H1 (cell line): ENCODE measurements at regions not wholly inside any gene's neighbourhood (a gene's known extent, or its start where the extent isn't known, plus 50 kb on each side); places are given as distances from the start of the nearest gene placed in this dataset.

Source experiments
- CTCF ChIA-PET: fragments of 300-600 bp; sonication (Branson Sonifier 250); formaldehyde crosslinking; loops from one replicate; lab custom pipeline; 2021; ENCODE audit not compliant: partially characterized antibody; lab: Charles Lee
- POLR2A ChIA-PET: fragments of 300-600 bp; sonication (Branson Sonifier 250); formaldehyde crosslinking; loops from one replicate; lab custom pipeline; 2021; ENCODE audit warnings: inconsistent platforms; ENCODE audit not compliant: partially characterized antibody; lab: Charles Lee
- DNase-seq, 2 experiments: peaks; one replicate each; pipeline versions ENCODE4 v3.0.0 to v3.0.0-alpha.2; 2010 to 2022; ENCODE audit warnings: low spot score in 2 of 2, low read depth in 1 of 2, mixed read lengths in 1 of 2
- FAIRE-seq: peaks from 2 replicates; lab custom pipeline; 2011; peaks lifted over from hg19 to GRCh38; lab: Jason Lieb, UNC
- H2AFZ ChIP-seq: 2 replicates; pipeline ENCODE4 v1.8.1; 2012; ENCODE audit warnings: low read length, inconsistent platforms
- H2AK5ac ChIP-seq: 2 replicates; pipeline ENCODE4 v1.6.1; 2013; ENCODE audit warnings: low read depth, low read length
- H2BK120ac ChIP-seq: replicated peaks from 2 replicates; pipeline ENCODE3; 2013; ENCODE audit warnings: low read depth, low read length, inconsistent platforms
- H2BK12ac ChIP-seq: 2 replicates; pipeline ENCODE4 v1.6.1; 2013; ENCODE audit warnings: low read depth, low read length
- H2BK15ac ChIP-seq: 2 replicates; pipeline ENCODE4 v1.6.1; 2013; ENCODE audit warnings: low read length
- H2BK20ac ChIP-seq: 2 replicates; pipeline ENCODE4 v1.6.1; 2013; ENCODE audit warnings: low read length
- H2BK5ac ChIP-seq: 2 replicates; pipeline ENCODE4 v1.6.1; 2013; ENCODE audit warnings: low read depth, low read length
- H3K14ac ChIP-seq: 2 replicates; pipeline ENCODE4 v1.6.1; 2013; ENCODE audit warnings: inconsistent platforms; ENCODE audit not compliant: insufficient read length
- H3K18ac ChIP-seq: 2 replicates; pipeline ENCODE4 v1.6.1; 2013; ENCODE audit warnings: low read length; ENCODE audit errors: extremely low read depth
- H3K23ac ChIP-seq: 2 replicates; pipeline ENCODE4 v1.6.1; 2013; ENCODE audit warnings: inconsistent platforms; ENCODE audit not compliant: insufficient read length
- H3K23me2 ChIP-seq: 2 replicates; pipeline ENCODE4 v1.6.1; 2013; ENCODE audit warnings: low read depth, low read length
- H3K27ac ChIP-seq: 2 replicates; pipeline ENCODE4 v1.6.1; 2011; ENCODE audit warnings: low read depth, low read length, inconsistent platforms
- H3K27me3 ChIP-seq, 4 experiments: replicated peaks in 1 of 4; 1 replicate in 1 of 4; 2 replicates in 3 of 4; pipeline versions ENCODE4 v1.6.1 to v1.8.1; 2011 to 2013; ENCODE audit warnings: low read length in 3 of 4, mild to moderate bottlenecking in 3 of 4, inconsistent platforms in 2 of 4, mixed read lengths in 2 of 4, moderate library complexity in 1 of 4; ENCODE audit not compliant: control insufficient read depth in 3 of 4, insufficient read depth in 3 of 4; ENCODE audit errors: extremely low read depth in 1 of 4
- H3K36me3 ChIP-seq, 4 experiments: 2 replicates each; pipeline versions ENCODE4 v1.6.1 to v1.8.1; 2011 to 2013; ENCODE audit warnings: mild to moderate bottlenecking in 4 of 4, low read length in 3 of 4, moderate library complexity in 2 of 4, control low read depth in 1 of 4, inconsistent platforms in 1 of 4; ENCODE audit not compliant: insufficient read depth in 4 of 4, control insufficient read depth in 2 of 4
- H3K4ac ChIP-seq: replicated peaks from 2 replicates; pipeline ENCODE3; 2013; ENCODE audit warnings: low read length, low read depth, mixed read lengths, inconsistent platforms; ENCODE audit not compliant: insufficient read length
- H3K4me1 ChIP-seq, 4 experiments: replicated peaks in 1 of 4; 1 replicate in 1 of 4; 2 replicates in 3 of 4; pipeline versions ENCODE4 v1.6.1 to v1.8.1; 2011 to 2013; ENCODE audit warnings: low read length in 3 of 4, inconsistent platforms in 2 of 4, mixed read lengths in 1 of 4; ENCODE audit not compliant: insufficient read depth in 4 of 4, control insufficient read depth in 3 of 4
- H3K4me2 ChIP-seq, 2 experiments: 2 replicates each; pipeline versions ENCODE4 v1.6.1 to v1.8.1; 2011 to 2013; ENCODE audit warnings: low read depth in 2 of 2, low read length in 2 of 2, control low read depth in 1 of 2, inconsistent platforms in 1 of 2, mild to moderate bottlenecking in 1 of 2; ENCODE audit not compliant: insufficient read depth in 1 of 2
- H3K4me3 ChIP-seq, 4 experiments: fragments of 200-600, 300-600 bp in 1 of 4; sonication (generic), shearing (Covaris generic), sonication (Bioruptor Twin) in 1 of 4; 2 replicates each; pipeline versions ENCODE4 v1.5.1 to v1.8.1; 2011 to 2016; ENCODE audit warnings: low read length in 4 of 4, low read depth in 3 of 4, control low read depth in 2 of 4, inconsistent platforms in 2 of 4, mild to moderate bottlenecking in 2 of 4, mixed read lengths in 1 of 4, moderate library complexity in 1 of 4; ENCODE audit not compliant: insufficient read depth in 2 of 4; ENCODE audit errors: extremely low read depth in 1 of 4
- H3K56ac ChIP-seq: replicated peaks from 2 replicates; pipeline ENCODE3; 2013; ENCODE audit warnings: low read depth, mild to moderate bottlenecking, mixed read lengths, low read length, inconsistent platforms; ENCODE audit not compliant: insufficient read length
- H3K79me1 ChIP-seq: 2 replicates; pipeline ENCODE4 v1.6.1; 2013; ENCODE audit warnings: low read depth, low read length, control low read depth
- H3K79me2 ChIP-seq, 2 experiments: 2 replicates each; pipeline versions ENCODE4 v1.6.1 to v1.8.1; 2012 to 2013; ENCODE audit warnings: low read length in 2 of 2, mild to moderate bottlenecking in 2 of 2, inconsistent platforms in 1 of 2; ENCODE audit not compliant: insufficient read depth in 2 of 2, control insufficient read depth in 1 of 2
- H3K9ac ChIP-seq, 4 experiments: replicated peaks in 1 of 4; 1 replicate in 1 of 4; 2 replicates in 3 of 4; pipeline versions ENCODE4 v1.6.1 to v1.8.1; 2011 to 2013; ENCODE audit warnings: low read depth in 3 of 4, low read length in 3 of 4, control low read depth in 2 of 4, mild to moderate bottlenecking in 2 of 4, moderate library complexity in 2 of 4, inconsistent platforms in 1 of 4; ENCODE audit errors: extremely low read depth in 1 of 4
- H3K9me3 ChIP-seq, 2 experiments: 2 replicates each; pipeline versions ENCODE4 v1.6.1 to v1.8.1; 2012 to 2013; ENCODE audit warnings: mild to moderate bottlenecking in 2 of 2, moderate library complexity in 2 of 2, control low read depth in 1 of 2, inconsistent platforms in 1 of 2, low read depth in 1 of 2, low read length in 1 of 2, mixed read lengths in 1 of 2; ENCODE audit not compliant: insufficient read depth in 2 of 2
- H4K20me1 ChIP-seq, 2 experiments: replicated peaks in 1 of 2; 2 replicates each; pipeline versions ENCODE3 to v1.8.1; 2011 to 2013; ENCODE audit warnings: inconsistent platforms in 2 of 2, low read length in 2 of 2, mild to moderate bottlenecking in 1 of 2; ENCODE audit not compliant: insufficient read depth in 2 of 2, control insufficient read depth in 1 of 2
- H4K5ac ChIP-seq: 2 replicates; pipeline ENCODE4 v1.6.1; 2013; ENCODE audit warnings: low read length, low read depth, mixed read lengths, inconsistent platforms; ENCODE audit not compliant: insufficient read length
- H4K8ac ChIP-seq: 2 replicates; pipeline ENCODE4 v1.8.0; 2013; ENCODE audit warnings: mild to moderate bottlenecking, moderate library complexity, low read length, inconsistent platforms; ENCODE audit not compliant: insufficient read depth; ENCODE audit errors: extremely low read depth
- H4K91ac ChIP-seq: replicated peaks from 2 replicates; pipeline ENCODE3; 2013; ENCODE audit warnings: low read length, mixed read lengths, inconsistent platforms; ENCODE audit not compliant: insufficient read length
- CHD2 ChIP-seq: IDR thresholded peaks from 2 replicates; pipeline ENCODE4 v1.6.1; 2012; ENCODE audit warnings: low read length, improper control_type of control experiment
- EGR1 ChIP-seq: IDR thresholded peaks from 2 replicates; pipeline ENCODE4 v1.6.1; 2011; ENCODE audit warnings: low read depth, low read length, borderline replicate concordance
- NRF1 ChIP-seq: IDR thresholded peaks from 2 replicates; pipeline ENCODE4 v1.6.1; 2011; ENCODE audit warnings: mild to moderate bottlenecking, low read depth, low read length, improper control_type of control experiment
- POU5F1 ChIP-seq: IDR thresholded peaks from 2 replicates; pipeline ENCODE4 v1.6.1; 2011; ENCODE audit warnings: low read depth, mild to moderate bottlenecking, low read length, moderate library complexity
- RBBP5 ChIP-seq: IDR thresholded peaks from 2 replicates; pipeline ENCODE4 v1.7.1; 2012; ENCODE audit warnings: low read depth, mild to moderate bottlenecking, inconsistent platforms, low read length, moderate library complexity, borderline replicate concordance
- SIN3A ChIP-seq, 2 experiments: IDR thresholded peaks in 1 of 2; conservative IDR thresholded peaks in 1 of 2; 2 replicates each; pipeline ENCODE4 v1.6.1; 2011 to 2012; ENCODE audit warnings: low read length in 2 of 2, improper control_type of control experiment in 1 of 2, low read depth in 1 of 2, mild to moderate bottlenecking in 1 of 2
- SIRT6 ChIP-seq: IDR thresholded peaks from one replicate; pipeline ENCODE4 v1.7.1; 2012; ENCODE audit warnings: low read length, inconsistent platforms
- SIX5 ChIP-seq: IDR thresholded peaks from 2 replicates; pipeline ENCODE4 v1.6.1; 2011; ENCODE audit warnings: mild to moderate bottlenecking, low read depth, low read length
- TEAD4 ChIP-seq: IDR thresholded peaks from 2 replicates; pipeline ENCODE4 v1.6.1; 2012; ENCODE audit warnings: low read depth, low read length, inconsistent platforms, mixed read lengths
- YY1 ChIP-seq: IDR thresholded peaks from 2 replicates; pipeline ENCODE4 v1.6.1; 2011; ENCODE audit warnings: low read depth, mild to moderate bottlenecking, low read length
- ZNF274 ChIP-seq: IDR thresholded peaks from 2 replicates; pipeline ENCODE4 v1.7.0; 2012; ENCODE audit warnings: low read length, borderline replicate concordance; ENCODE audit errors: extremely low read depth
- WGBS, 2 experiments: shearing (Covaris generic) in 1 of 2; methylation state at CpG; one replicate each; pipeline versions ENCODE4 v1.1.6 to v1.1.7; 2013 to 2015; ENCODE audit warnings: low lambda C conversion rate in 2 of 2, mixed read lengths in 2 of 2, inconsistent platforms in 1 of 2, low coverage in 1 of 2, missing lambda C conversion rate in 1 of 2; ENCODE audit not compliant: insufficient replicate concordance in 2 of 2, insufficient coverage in 1 of 2, insufficient read length in 1 of 2; ENCODE audit errors: extremely low coverage in 1 of 2, missing lambda C conversion rate in 1 of 2; 5-methylcytosine and 5-hydroxymethylcytosine counted together

DNA sequence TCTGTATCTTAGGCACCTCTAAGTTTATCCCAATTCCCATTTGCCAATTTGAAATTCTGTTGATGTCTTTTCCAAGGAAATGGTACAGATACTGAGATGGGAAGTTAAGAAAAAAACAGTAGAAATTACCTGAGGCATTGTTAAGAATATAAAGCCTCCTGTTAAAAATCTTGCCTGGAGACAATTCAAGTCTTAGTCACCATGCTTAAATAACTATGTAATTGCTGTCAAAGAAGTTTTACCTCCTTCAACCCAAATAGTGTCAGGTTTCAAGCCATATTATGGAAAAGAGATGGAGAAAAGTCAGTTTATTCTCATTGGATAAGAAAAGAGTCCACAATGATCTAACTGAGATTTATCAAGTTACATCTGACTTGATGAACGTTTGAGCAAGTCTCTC lies 974.7 kb downstream of the GALC start:
- no peak for TF ChIP-seq CHD2
- TF ChIP-seq EGR1 = no peak
- no peak for TF ChIP-seq SIX5
- TF ChIP-seq POU5F1 = no peak
- TF ChIP-seq NRF1 = no peak
- TF ChIP-seq YY1 = no peak
- TF ChIP-seq SIN3A (conservative IDR thresholded peaks at IDR 0.05 in 1 of 2, IDR thresholded peaks at IDR 0.05 in 1 of 2; ENCODE audit: low read depth in 1 of 2, low read length in 2 of 2) = no peak
- TF ChIP-seq ZNF274 = no peak
- TF ChIP-seq TEAD4 = no peak
- TF ChIP-seq RBBP5 = no peak
- TF ChIP-seq SIRT6 = no peak
- Histone ChIP-seq H4K91ac (no peak overlapping the region), H2BK120ac (no peak overlapping the region), H2AFZ (no peak overlapping the region), H3K4ac (no peak overlapping the region), H3K9me3 (no peaks in the 10 kb centered on the region), H3K36me3 (no peaks in the 10 kb centered on the region), H4K20me1 (no peaks in the 10 kb centered on the region), H4K8ac (no peak overlapping the region), H3K4me1 (no peaks in the 10 kb centered on the region), H3K23me2 (no peaks in the 10 kb centered on the region), H3K14ac (no peak overlapping the region), H3K27me3 (0 out of 7 replicates have a peak, but pooled peaks cover 0 to 2% (median 0%) of the 10 kb centered on the region in 4 experiments), H2BK15ac (no peak overlapping the region), H3K9ac (no peak overlapping the region), H2BK5ac (no peak overlapping the region), H3K27ac (no peak overlapping the region), H2AK5ac (no peak overlapping the region), H3K79me2 (no peaks in the 10 kb centered on the region), H2BK12ac (no peak overlapping the region), H2BK20ac (no peak overlapping the region), H4K5ac (no peak overlapping the region), H3K79me1 (no peaks in the 10 kb centered on the region), H3K4me2 (no peak overlapping the region), H3K4me3 (no peak overlapping the region), H3K23ac (no peak overlapping the region), H3K18ac (no peak overlapping the region), H3K56ac (no peak overlapping the region)
- POLR2A ChIA-PET = no interaction called here
- CTCF ChIA-PET = no interaction called here
- 85% methylated on average over 1 of the region's 1 CpG; no CpG with 5 or more reads in 1 of the 2 experiments for WGBS, 2 experiments
- FAIRE-seq = no peak
- no peak for DNase-seq
